ENCODE measurements at regions not wholly inside any gene's neighbourhood (a gene's known extent, or its start where the extent isn't known, plus 50 kb on each side); places are given as distances from the start of the nearest gene placed in this dataset.

DNA sequence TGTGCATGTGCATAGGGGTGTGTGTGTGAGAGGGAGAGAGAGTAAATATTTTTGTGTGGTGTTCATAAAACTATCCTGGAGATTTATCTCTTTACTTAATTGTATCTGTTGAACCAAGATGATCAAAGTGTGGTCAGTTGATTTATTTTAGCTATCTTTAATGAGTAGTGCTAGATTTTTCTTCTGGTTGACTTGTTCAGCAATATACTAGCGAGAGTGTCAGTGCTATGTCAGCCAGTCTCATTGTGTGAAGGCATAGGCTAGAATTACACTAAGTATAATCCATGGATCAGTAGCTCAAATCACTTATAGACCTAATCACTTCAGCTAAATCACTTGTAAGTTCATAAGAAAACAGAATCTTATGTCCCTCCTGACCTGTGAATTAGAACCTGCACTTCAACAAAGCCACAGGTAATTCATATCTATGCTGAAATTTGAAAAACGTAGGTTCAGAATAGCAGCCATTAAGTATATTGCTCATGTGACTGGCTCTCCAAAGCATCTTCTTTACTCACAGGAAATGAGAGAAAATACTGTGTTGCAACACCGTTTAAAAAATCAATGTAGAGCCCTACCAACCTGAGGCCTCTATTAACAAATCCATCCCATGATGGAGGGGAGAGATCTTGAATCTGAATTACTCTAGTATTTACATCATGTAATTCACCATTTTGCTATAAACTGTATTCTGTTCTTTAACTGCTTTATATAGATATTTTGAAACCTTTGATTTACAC is 203.1 kb upstream of the ACTBL2 start:
- TF ChIP-seq, protein P1, sequence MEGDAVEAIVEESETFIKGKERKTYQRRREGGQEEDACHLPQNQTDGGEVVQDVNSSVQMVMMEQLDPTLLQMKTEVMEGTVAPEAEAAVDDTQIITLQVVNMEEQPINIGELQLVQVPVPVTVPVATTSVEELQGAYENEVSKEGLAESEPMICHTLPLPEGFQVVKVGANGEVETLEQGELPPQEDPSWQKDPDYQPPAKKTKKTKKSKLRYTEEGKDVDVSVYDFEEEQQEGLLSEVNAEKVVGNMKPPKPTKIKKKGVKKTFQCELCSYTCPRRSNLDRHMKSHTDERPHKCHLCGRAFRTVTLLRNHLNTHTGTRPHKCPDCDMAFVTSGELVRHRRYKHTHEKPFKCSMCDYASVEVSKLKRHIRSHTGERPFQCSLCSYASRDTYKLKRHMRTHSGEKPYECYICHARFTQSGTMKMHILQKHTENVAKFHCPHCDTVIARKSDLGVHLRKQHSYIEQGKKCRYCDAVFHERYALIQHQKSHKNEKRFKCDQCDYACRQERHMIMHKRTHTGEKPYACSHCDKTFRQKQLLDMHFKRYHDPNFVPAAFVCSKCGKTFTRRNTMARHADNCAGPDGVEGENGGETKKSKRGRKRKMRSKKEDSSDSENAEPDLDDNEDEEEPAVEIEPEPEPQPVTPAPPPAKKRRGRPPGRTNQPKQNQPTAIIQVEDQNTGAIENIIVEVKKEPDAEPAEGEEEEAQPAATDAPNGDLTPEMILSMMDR (IDR thresholded peaks at IDR 0.05) = no peak
- TF ChIP-seq ZFX (IDR thresholded peaks at IDR 0.05; ENCODE audit: borderline replicate concordance) = no peak

Measured in 22Rv1 (cell line).